ENCODE measurements at regions not wholly inside any gene's neighbourhood (a gene's known extent, or its start where the extent isn't known, plus 50 kb on each side); places are given as distances from the start of the nearest gene placed in this dataset.

- TF ChIP-seq POLR2A (IDR thresholded peaks at IDR 0.05) (no peak), CTCF (IDR thresholded peaks at IDR 0.05) (no peak), POLR2AphosphoS5 (IDR thresholded peaks at IDR 0.05) (no peak)
- intact Hi-C loops (cut with DNase I; ENCODE audit: low total_unique reads), result no loop called here
These were observed 777.9 kb downstream of the MRPL39 start for GRCh38 chr21:24829397-24829796.

GRCh38 chr21:24826822-24827221 lies 780.5 kb downstream of the MRPL39 start:
- no peak for DNase-seq (ENCODE audit: low spot score in 2 of 2)
- Histone ChIP-seq H3K4me3 (no peak overlapping the region), H3K27ac (no peak overlapping the region), H3K36me3 (no peaks in the 10 kb centered on the region), H3K27me3 (no peaks in the 10 kb centered on the region), H3K4me1 (no peaks in the 10 kb centered on the region), H3K9me3 (no peaks in the 10 kb centered on the region)
- TF ChIP-seq POLR2AphosphoS5 (IDR thresholded peaks at IDR 0.05) (no peak), CTCF (IDR thresholded peaks at IDR 0.05) (no peak), POLR2A (IDR thresholded peaks at IDR 0.05) (no peak)
- intact Hi-C loops (cut with DNase I; ENCODE audit: low total_unique reads), result no loop called here

More at GRCh38 chr21:24829397-24829796, 777.9 kb downstream of the MRPL39 start:
- no peak for DNase-seq (ENCODE audit: low spot score in 2 of 2)
- H3K9me3 ChIP-seq, result no peaks in the 10 kb centered on the region
- no peak overlapping the region for H3K27ac ChIP-seq
- no peak overlapping the region for H3K4me3 ChIP-seq
- H3K4me1 ChIP-seq, result no peaks in the 10 kb centered on the region
- no peaks in the 10 kb centered on the region for H3K27me3 ChIP-seq
- H3K36me3 ChIP-seq, result no peaks in the 10 kb centered on the region

- no peak for TF ChIP-seq CTCF (IDR thresholded peaks at IDR 0.05)
- no peak for TF ChIP-seq POLR2A (IDR thresholded peaks at IDR 0.05)
- TF ChIP-seq POLR2AphosphoS5 (IDR thresholded peaks at IDR 0.05), result no peak
- H3K36me3 ChIP-seq, result no peaks in the 10 kb centered on the region
- H3K27ac ChIP-seq, result no peak overlapping the region
- no peaks in the 10 kb centered on the region for H3K27me3 ChIP-seq
- no peaks in the 10 kb centered on the region for H3K9me3 ChIP-seq
- intact Hi-C loops (cut with DNase I; ENCODE audit: low total_unique reads), result no loop called here
- no peaks in the 10 kb centered on the region for H3K4me1 ChIP-seq
- H3K4me3 ChIP-seq, result no peak overlapping the region
- no peak for DNase-seq (ENCODE audit: low spot score in 2 of 2)
These were observed 781.9 kb downstream of the MRPL39 start for GRCh38 chr21:24825348-24825747.

GRCh38 chr21:24824209-24824608 lies 783.1 kb downstream of the MRPL39 start:
- no peaks in the 10 kb centered on the region for H3K9me3 ChIP-seq
- H3K4me1 ChIP-seq, result no peaks in the 10 kb centered on the region
- H3K27me3 ChIP-seq, result no peaks in the 10 kb centered on the region
- no peak overlapping the region for H3K4me3 ChIP-seq
- DNase-seq (ENCODE audit: low spot score in 2 of 2), result no peak
- intact Hi-C loops (cut with DNase I; ENCODE audit: low total_unique reads), result no loop called here
- H3K27ac ChIP-seq, result no peak overlapping the region
- no peaks in the 10 kb centered on the region for H3K36me3 ChIP-seq
- no peak for TF ChIP-seq POLR2AphosphoS5 (IDR thresholded peaks at IDR 0.05)
- TF ChIP-seq CTCF (IDR thresholded peaks at IDR 0.05), result no peak
- TF ChIP-seq POLR2A (IDR thresholded peaks at IDR 0.05), result no peak

GRCh38 chr21:24823247-24823646 lies 784.0 kb downstream of the MRPL39 start:
- TF ChIP-seq POLR2AphosphoS5 (IDR thresholded peaks at IDR 0.05), result no peak
- no peak for TF ChIP-seq POLR2A (IDR thresholded peaks at IDR 0.05)
- no peak for TF ChIP-seq CTCF (IDR thresholded peaks at IDR 0.05)
- no peak for DNase-seq (ENCODE audit: low spot score in 2 of 2)
- H3K9me3 ChIP-seq, result no peaks in the 10 kb centered on the region
- no peaks in the 10 kb centered on the region for H3K36me3 ChIP-seq
- H3K4me1 ChIP-seq, result no peaks in the 10 kb centered on the region
- intact Hi-C loops (cut with DNase I; ENCODE audit: low total_unique reads), result no loop called here
- no peaks in the 10 kb centered on the region for H3K27me3 ChIP-seq
- H3K27ac ChIP-seq, result no peak overlapping the region
- H3K4me3 ChIP-seq, result no peak overlapping the region
